Superior temporal gyrus (tissue), 1 donor: ENCODE measurements at regions not wholly inside any gene's neighbourhood (a gene's known extent, or its start where the extent isn't known, plus 50 kb on each side); places are given as distances from the start of the nearest gene placed in this dataset.
"Not testable (repeated sequence)": the region's sequence is repeated elsewhere in the genome, so short reads cannot be mapped to it uniquely, and the experiment has no call there.

Experiments
- DNase-seq: peaks from one replicate; pipeline ENCODE4 v3.0.0-alpha.2; 2016; ENCODE audit errors: extremely low spot score

DNA sequence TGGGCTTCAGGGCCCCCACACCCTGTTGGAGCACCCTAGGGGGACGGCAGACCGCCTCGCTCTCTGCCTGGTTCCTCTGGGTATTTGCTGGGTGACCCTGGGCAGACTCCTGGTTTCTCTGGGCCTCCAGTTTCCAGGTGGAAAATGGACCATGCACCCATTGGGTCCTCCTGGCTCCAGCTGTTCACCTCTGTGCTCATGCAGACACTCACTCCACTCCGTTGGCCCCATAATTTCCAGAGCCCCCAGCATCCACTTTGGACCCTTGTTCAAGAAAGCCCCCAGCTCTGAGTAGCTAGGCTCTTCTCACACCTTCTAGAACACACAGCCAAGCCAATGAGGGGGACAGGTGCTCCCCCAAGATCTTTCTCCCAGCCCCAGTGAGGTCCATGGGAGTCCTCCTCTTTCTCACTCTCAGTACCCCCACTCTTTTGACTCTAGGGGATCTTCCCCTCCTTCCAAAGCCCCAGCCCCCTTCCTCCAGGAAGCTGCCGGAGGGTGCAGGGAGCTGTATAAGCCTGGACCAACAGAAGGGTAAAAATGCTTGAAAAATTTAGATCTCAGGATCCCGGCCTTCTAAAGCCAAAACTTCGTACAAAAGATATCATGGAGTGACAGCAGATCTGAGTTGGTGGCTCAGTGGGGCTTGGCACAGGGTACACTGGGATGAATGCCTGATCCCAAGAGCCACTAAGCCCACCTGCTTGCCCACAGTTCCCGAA lies 174.8 kb upstream of the RTL1 start:
- DNase-seq = no peak

- no peak for DNase-seq
Observed at GRCh38 chr14:101078892-101079221, 175.3 kb upstream of the RTL1 start.

- DNase-seq = no peak
Observed at GRCh38 chr14:101080922-101081593, 177.5 kb upstream of the RTL1 start.

GRCh38 chr14:101082036-101082435 lies 178.5 kb upstream of the RTL1 start:
- no peak for DNase-seq

GRCh38 chr14:101082436-101083384 lies 179.2 kb upstream of the RTL1 start:
- DNase-seq = no peak

GRCh38 chr14:101083564-101084435 lies 180.3 kb upstream of the RTL1 start:
- DNase-seq = no peak

GRCh38 chr14:101084436-101084826 lies 180.9 kb upstream of the RTL1 start:
- DNase-seq = no peak

DNA sequence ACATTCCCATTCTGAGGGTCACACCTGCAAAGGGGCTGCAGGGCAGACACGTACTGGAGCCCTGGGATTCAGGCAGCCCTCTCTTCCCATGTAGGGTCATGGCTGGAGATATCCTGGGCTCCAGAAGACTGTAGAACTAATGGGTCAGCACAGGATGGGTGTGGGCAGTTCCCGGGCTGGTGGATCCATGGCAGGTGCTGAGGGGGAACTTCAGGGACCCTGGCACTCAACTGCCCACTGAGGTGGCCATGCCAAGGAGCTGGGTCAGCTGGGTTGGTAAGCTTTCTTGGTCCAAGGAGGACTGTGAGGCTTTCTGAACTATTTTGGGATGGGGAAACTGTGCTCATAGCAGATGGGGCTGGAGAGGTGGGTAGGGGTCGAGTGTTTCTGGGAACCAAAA lies 183.4 kb upstream of the RTL1 start:
- DNase-seq = no peak

GRCh38 chr14:101087614-101088394 lies 184.3 kb upstream of the RTL1 start:
- DNase-seq = no peak

DNA sequence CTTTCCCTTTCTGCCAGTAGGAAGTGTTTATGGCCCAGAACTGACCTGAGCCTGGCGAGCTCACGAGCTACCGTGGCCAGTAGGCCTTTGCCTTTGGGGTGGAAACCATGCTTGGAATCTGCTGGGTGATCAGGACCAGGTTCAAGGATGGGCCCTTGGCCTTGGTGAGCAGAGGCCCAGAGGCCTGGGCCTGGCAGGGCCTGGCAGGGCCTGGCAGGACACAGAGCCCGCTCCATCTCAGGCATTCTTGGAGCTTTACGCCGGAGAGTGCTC lies 184.8 kb upstream of the RTL1 start:
- no peak for DNase-seq

DNA sequence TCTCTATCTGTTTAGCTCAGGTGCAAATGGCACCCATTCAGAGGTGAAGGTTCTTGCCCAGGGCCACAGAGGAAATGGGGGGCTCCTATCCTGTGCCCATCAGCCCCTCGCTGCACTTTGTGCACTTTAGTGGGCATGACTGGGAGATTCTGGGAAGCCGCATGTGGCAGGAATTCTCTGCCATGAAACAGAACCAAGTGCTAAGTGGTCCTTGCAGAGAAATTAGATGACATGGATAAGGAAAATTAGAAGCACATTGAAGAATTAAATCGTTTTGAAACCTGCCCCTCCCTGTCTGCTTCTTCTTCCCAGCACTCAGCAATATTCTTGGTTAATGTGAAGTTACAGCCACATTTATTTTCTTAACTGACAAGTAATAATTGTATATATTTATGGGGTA lies 185.2 kb upstream of the RTL1 start:
- no peak for DNase-seq

DNA sequence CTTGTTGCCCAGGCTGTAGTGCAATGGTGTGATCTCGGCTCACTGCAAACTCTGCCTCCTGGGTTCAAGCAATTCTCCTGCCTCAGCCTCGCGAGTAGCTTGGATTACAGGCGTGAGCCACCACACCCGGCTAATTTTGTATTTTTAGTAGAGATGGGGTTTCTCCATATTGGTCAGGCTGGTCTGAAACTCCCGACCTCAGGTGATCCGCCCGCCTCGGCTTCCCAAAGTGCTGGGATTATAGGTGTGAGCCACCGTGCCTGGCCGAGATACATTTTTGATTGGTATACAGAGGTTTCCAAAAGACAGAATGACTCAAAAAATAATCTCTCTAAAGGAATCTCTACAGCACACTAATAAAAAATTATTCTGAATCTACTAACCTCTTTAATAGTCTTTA lies 187.0 kb upstream of the RTL1 start:
- not testable (repeated sequence) for DNase-seq

GRCh38 chr14:101090976-101091375 lies 187.5 kb upstream of the RTL1 start:
- no peak for DNase-seq

DNA sequence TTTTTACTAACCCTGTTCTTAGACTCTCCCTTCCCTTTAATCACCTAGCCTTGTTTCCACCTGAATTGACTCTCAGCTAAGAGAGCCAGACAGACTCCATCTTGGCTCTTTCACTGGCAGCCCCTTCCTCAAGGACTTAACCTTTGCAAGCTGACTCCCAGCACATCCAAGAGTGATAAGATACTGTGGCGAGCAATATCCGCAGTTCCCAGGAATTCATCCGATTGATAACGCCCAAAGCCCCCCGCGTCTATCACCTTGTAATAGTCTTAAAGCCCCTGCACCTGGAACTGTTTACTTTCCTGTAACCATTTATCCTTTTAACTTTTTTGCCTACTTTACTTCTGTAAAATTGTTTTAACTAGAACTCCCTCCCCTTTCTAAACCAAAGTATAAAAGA lies 191.4 kb upstream of the RTL1 start:
- DNase-seq = not testable (repeated sequence)

- DNase-seq = no peak
Observed at GRCh38 chr14:101096551-101096950, 193.0 kb upstream of the RTL1 start.

DNA sequence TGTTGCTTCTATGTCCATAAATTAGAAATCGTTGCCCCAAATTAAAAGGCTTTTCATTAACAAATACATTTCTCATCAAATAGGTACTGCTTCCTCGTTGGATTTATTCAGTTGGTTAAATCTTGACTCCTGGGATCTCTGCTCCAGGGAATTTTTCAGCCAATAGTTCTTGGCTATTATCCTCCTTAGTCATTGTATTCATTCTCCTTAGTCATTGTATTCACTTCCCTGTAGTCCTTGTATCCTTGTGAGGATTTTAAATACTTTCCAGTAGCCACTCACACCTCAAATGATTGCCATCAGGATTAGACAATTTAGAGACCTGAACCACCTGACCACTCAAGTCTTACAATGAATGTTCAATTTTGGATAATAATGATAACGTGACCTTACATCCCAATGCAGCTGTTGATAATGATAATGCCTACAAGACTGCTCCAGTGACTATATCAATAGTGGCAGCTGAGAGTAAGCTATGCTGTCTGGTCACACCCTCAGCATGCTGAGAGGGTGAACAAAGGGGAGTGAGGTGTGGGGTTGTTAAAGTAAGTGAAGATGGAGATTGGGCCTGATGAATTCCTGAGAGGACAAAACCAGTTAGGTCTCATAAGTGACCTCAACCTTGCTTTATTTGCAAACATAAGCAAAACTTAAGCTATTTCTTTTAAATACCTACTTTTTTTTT lies 193.7 kb upstream of the RTL1 start:
- DNase-seq = no peak

- DNase-seq = no peak
Observed at GRCh38 chr14:101098177-101098576, 194.7 kb upstream of the RTL1 start.

GRCh38 chr14:101098641-101099040 lies 195.1 kb upstream of the RTL1 start:
- no peak for DNase-seq

GRCh38 chr14:101101456-101102056 lies 198.0 kb upstream of the RTL1 start:
- no peak for DNase-seq

GRCh38 chr14:101102875-101103274 lies 199.4 kb upstream of the RTL1 start:
- no peak for DNase-seq
